HG02588 (cell line): ENCODE measurements at regions not wholly inside any gene's neighbourhood (a gene's known extent, or its start where the extent isn't known, plus 50 kb on each side); places are given as distances from the start of the nearest gene placed in this dataset.

Experiments used
- ATAC-seq: cut with Tn5 transposase; IDR thresholded peaks from one replicate; pipeline ENCODE4 v1.9.1; 2021; ENCODE audit warnings: mild to moderate bottlenecking, moderate library complexity; ENCODE audit not compliant: unreplicated experiment

- no peak for ATAC-seq
Measured at GRCh38 chr2:235300368-235301201, 193.3 kb upstream of the AGAP1 start.

GRCh38 chr2:235301202-235302076 lies 192.4 kb upstream of the AGAP1 start:
- no peak for ATAC-seq

GRCh38 chr2:235302263-235302662 lies 191.6 kb upstream of the AGAP1 start:
- ATAC-seq, result no peak

- ATAC-seq, result no peak
Measured at GRCh38 chr2:235303499-235304291, 190.1 kb upstream of the AGAP1 start.

GRCh38 chr2:235305678-235306077 lies 188.2 kb upstream of the AGAP1 start:
- ATAC-seq, result no peak

- ATAC-seq, result no peak
Measured at GRCh38 chr2:235311044-235311443, 182.8 kb upstream of the AGAP1 start.

- no peak for ATAC-seq
Measured at GRCh38 chr2:235312571-235312970, 181.3 kb upstream of the AGAP1 start.

- ATAC-seq, result no peak
Measured at GRCh38 chr2:235314371-235314930, 179.4 kb upstream of the AGAP1 start.

- ATAC-seq, result no peak
Measured at GRCh38 chr2:235319095-235319494, 174.7 kb upstream of the AGAP1 start.

GRCh38 chr2:235320326-235320725 lies 173.5 kb upstream of the AGAP1 start:
- no peak for ATAC-seq

- ATAC-seq, result no peak
Measured at GRCh38 chr2:235324324-235324723, 169.5 kb upstream of the AGAP1 start.

- no peak for ATAC-seq
Measured at GRCh38 chr2:235325151-235325550, 168.7 kb upstream of the AGAP1 start.

- no peak for ATAC-seq
Measured at GRCh38 chr2:235328991-235329390, 164.9 kb upstream of the AGAP1 start.

- no peak for ATAC-seq
Measured at GRCh38 chr2:235330775-235331451, 162.9 kb upstream of the AGAP1 start.

GRCh38 chr2:235332240-235332890 lies 161.5 kb upstream of the AGAP1 start:
- no peak for ATAC-seq

- no peak for ATAC-seq
Measured at GRCh38 chr2:235333076-235333475, 160.8 kb upstream of the AGAP1 start.

GRCh38 chr2:235334179-235334578 lies 159.7 kb upstream of the AGAP1 start:
- ATAC-seq, result no peak

GRCh38 chr2:235343156-235343774 lies 150.6 kb upstream of the AGAP1 start:
- no peak for ATAC-seq

- ATAC-seq, result no peak
Measured at GRCh38 chr2:235343869-235344268, 150.0 kb upstream of the AGAP1 start.
